A549 (cell line): ENCODE measurements at regions not wholly inside any gene's neighbourhood (a gene's known extent, or its start where the extent isn't known, plus 50 kb on each side); places are given as distances from the start of the nearest gene placed in this dataset.

ENCODE experiments used
- CTCF ChIP-seq: fragments of >200 bp; sonication (Bioruptor Twin); formaldehyde crosslinking; IDR thresholded peaks from 3 replicates; pipeline ENCODE4 v1.5.1; 2016
- EHMT2 ChIP-seq: fragments of 200-600 bp; sonication (generic); IDR thresholded peaks from 2 replicates; pipeline ENCODE4 v1.6.1; 2016; ENCODE audit warnings: antibody characterized with exemption, low read depth, mild to moderate bottlenecking, moderate library complexity
- NR3C1 ChIP-seq: fragments of >200 bp; sonication (Bioruptor Twin); formaldehyde crosslinking; IDR thresholded peaks from 3 replicates; pipeline ENCODE4 v1.6.1; 2017
- PBX3 ChIP-seq: IDR thresholded peaks from 2 replicates; pipeline ENCODE4 v1.6.1; 2012
- RAD21 ChIP-seq, 2 experiments: fragments of >200 bp in 1 of 2; sonication (Bioruptor Twin) in 1 of 2; formaldehyde crosslinking in 1 of 2; IDR thresholded peaks in 1 of 2; conservative IDR thresholded peaks in 1 of 2; 2 replicates in 1 of 2; 3 replicates in 1 of 2; pipeline ENCODE4 v1.6.1; 2012 to 2018; ENCODE audit warnings: inconsistent platforms in 1 of 2

- TF ChIP-seq CTCF (no peak), RAD21 (conservative IDR thresholded peaks at IDR 0.05 in 1 of 2, IDR thresholded peaks at IDR 0.05 in 1 of 2) (no peak), NR3C1 (no peak), PBX3 (no peak), EHMT2 (no peak)
These were observed 407.3 kb downstream of the IDS start for GRCh38 chrX:149097786-149098185.
